ENCODE measurements at regions not wholly inside any gene's neighbourhood (a gene's known extent, or its start where the extent isn't known, plus 50 kb on each side); places are given as distances from the start of the nearest gene placed in this dataset.

GRCh38 chr6:11324453-11325015, 92.1 kb upstream of the NEDD9 start (continued):
- no peak for TF ChIP-seq ZBTB40 (IDR thresholded peaks at IDR 0.05)
- 0 out of 2 replicates have a peak, but pooled peaks have one; percentile 8 for TF ChIP-seq ZBTB40 (CRISPR knock-in tag; IDR thresholded peaks at IDR 0.05)
- peak; percentile 3; the same call in 1 of the 2 replicates for TF ChIP-seq MXD4 (CRISPR knock-in tag; IDR thresholded peaks at IDR 0.05)
- no peak for TF ChIP-seq SP1 (IDR thresholded peaks at IDR 0.05)
- TF ChIP-seq SP1 (CRISPR knock-in tag; IDR thresholded peaks at IDR 0.05) = no peak
- peak; percentile 34; the same call in 1 of the 2 replicates for TF ChIP-seq ZNF501 (CRISPR knock-in tag; IDR thresholded peaks at IDR 0.05)
- TF ChIP-seq NFIC (IDR thresholded peaks at IDR 0.05; ENCODE audit: low read length) = no peak
- no peak for TF ChIP-seq ZNF761 (CRISPR knock-in tag; conservative IDR thresholded peaks at IDR 0.05)
- no peak for TF ChIP-seq ZSCAN30 (CRISPR knock-in tag; IDR thresholded peaks at IDR 0.05)
- no peak for TF ChIP-seq DDIT3 (CRISPR knock-in tag; IDR thresholded peaks at IDR 0.05)
- no peak for TF ChIP-seq ZMAT5 (CRISPR knock-in tag; IDR thresholded peaks at IDR 0.05; ENCODE audit: borderline replicate concordance, low read depth)
- TF ChIP-seq ZNF383 (CRISPR knock-in tag; IDR thresholded peaks at IDR 0.05; ENCODE audit: borderline replicate concordance) = no peak
- peak; percentile 2; the same call in 1 of the 2 replicates for TF ChIP-seq GATAD2A (CRISPR knock-in tag; IDR thresholded peaks at IDR 0.05)
- TF ChIP-seq, protein P1, sequence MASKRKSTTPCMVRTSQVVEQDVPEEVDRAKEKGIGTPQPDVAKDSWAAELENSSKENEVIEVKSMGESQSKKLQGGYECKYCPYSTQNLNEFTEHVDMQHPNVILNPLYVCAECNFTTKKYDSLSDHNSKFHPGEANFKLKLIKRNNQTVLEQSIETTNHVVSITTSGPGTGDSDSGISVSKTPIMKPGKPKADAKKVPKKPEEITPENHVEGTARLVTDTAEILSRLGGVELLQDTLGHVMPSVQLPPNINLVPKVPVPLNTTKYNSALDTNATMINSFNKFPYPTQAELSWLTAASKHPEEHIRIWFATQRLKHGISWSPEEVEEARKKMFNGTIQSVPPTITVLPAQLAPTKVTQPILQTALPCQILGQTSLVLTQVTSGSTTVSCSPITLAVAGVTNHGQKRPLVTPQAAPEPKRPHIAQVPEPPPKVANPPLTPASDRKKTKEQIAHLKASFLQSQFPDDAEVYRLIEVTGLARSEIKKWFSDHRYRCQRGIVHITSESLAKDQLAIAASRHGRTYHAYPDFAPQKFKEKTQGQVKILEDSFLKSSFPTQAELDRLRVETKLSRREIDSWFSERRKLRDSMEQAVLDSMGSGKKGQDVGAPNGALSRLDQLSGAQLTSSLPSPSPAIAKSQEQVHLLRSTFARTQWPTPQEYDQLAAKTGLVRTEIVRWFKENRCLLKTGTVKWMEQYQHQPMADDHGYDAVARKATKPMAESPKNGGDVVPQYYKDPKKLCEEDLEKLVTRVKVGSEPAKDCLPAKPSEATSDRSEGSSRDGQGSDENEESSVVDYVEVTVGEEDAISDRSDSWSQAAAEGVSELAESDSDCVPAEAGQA (IDR thresholded peaks at IDR 0.05; ENCODE audit: low read depth) = no peak
- TF ChIP-seq, protein P1 (CRISPR knock-in tag; IDR thresholded peaks at IDR 0.05; ENCODE audit: borderline replicate concordance) = no peak
- no peak for TF ChIP-seq GLI4 (CRISPR knock-in tag; IDR thresholded peaks at IDR 0.05; ENCODE audit: borderline replicate concordance)

All from HepG2 (cell line).